ENCODE measurements at regions not wholly inside any gene's neighbourhood (a gene's known extent, or its start where the extent isn't known, plus 50 kb on each side); places are given as distances from the start of the nearest gene placed in this dataset.
"Not testable (repeated sequence)": the region's sequence is repeated elsewhere in the genome, so short reads cannot be mapped to it uniquely, and the experiment has no call there.

GRCh38 chr6:168931072-168931471 is 322.6 kb downstream of the THBS2 start:
- not testable (repeated sequence) for DNase-seq

- no peak for DNase-seq
Observed at GRCh38 chr6:168929871-168930450, 323.7 kb downstream of the THBS2 start.

GRCh38 chr6:168928012-168928411 is 325.6 kb downstream of the THBS2 start:
- DNase-seq, result no peak

GRCh38 chr6:168927026-168927425 is 326.6 kb downstream of the THBS2 start:
- DNase-seq, result no peak

- DNase-seq, result no peak
Observed at GRCh38 chr6:168926306-168926705, 327.3 kb downstream of the THBS2 start.

- DNase-seq, result no peak
Observed at GRCh38 chr6:168925671-168926070, 328.0 kb downstream of the THBS2 start.

GRCh38 chr6:168923171-168923570 is 330.5 kb downstream of the THBS2 start:
- no peak for DNase-seq

- DNase-seq, result no peak
Observed at GRCh38 chr6:168922436-168922835, 331.2 kb downstream of the THBS2 start.

GRCh38 chr6:168920289-168920688 is 333.4 kb downstream of the THBS2 start:
- no peak for DNase-seq

- no peak for DNase-seq
Observed at GRCh38 chr6:168919470-168920179, 334.0 kb downstream of the THBS2 start.

GRCh38 chr6:168916576-168917211 is 337.0 kb downstream of the THBS2 start:
- no peak for DNase-seq

- DNase-seq, result no peak
Observed at GRCh38 chr6:168915855-168916254, 337.8 kb downstream of the THBS2 start.

- DNase-seq, result no peak
Observed at GRCh38 chr6:168915242-168915641, 338.4 kb downstream of the THBS2 start.

GRCh38 chr6:168913866-168914469 is 339.7 kb downstream of the THBS2 start:
- no peak for DNase-seq

GRCh38 chr6:168913231-168913865 is 340.3 kb downstream of the THBS2 start:
- not testable (repeated sequence) for DNase-seq

- no peak for DNase-seq
Observed at GRCh38 chr6:168909288-168909687, 344.4 kb downstream of the THBS2 start.

GRCh38 chr6:168908887-168909286 is 344.8 kb downstream of the THBS2 start:
- DNase-seq, result no peak

GRCh38 chr6:168908166-168908565 is 345.5 kb downstream of the THBS2 start:
- no peak for DNase-seq

- no peak for DNase-seq
Observed at GRCh38 chr6:168906391-168906790, 347.3 kb downstream of the THBS2 start.

- DNase-seq, result no peak
Observed at GRCh38 chr6:168905451-168906090, 348.1 kb downstream of the THBS2 start.

- peak in 1 of 2 experiments; percentile 24 for DNase-seq
Observed at GRCh38 chr6:168903613-168904345, 349.9 kb downstream of the THBS2 start.

GRCh38 chr6:168902075-168902474 is 351.6 kb downstream of the THBS2 start:
- no peak for DNase-seq
